ENCODE measurements at regions not wholly inside any gene's neighbourhood (a gene's known extent, or its start where the extent isn't known, plus 50 kb on each side); places are given as distances from the start of the nearest gene placed in this dataset.

DNA sequence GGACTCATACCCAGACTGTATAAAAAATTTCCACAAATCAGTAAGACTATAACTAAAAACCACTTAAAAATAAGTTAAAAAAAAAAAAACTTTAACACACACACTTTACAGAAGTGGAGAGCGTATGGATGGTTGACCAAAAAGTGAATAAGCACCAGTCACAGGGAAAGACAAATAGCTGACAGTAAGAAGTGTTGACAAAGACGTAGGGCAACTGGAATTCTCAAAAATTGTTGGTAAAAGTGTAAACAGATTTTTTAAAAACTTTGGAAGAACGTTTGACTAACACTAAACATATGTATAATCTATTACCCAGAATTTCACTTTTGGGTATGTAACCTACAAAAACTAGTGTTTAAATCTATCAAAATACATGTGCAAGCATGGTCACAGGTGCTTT is 73.7 kb downstream of the TMEM212 start:
- TF ChIP-seq POLR2A (IDR thresholded peaks at IDR 0.05), result no peak
- TF ChIP-seq, protein P1, sequence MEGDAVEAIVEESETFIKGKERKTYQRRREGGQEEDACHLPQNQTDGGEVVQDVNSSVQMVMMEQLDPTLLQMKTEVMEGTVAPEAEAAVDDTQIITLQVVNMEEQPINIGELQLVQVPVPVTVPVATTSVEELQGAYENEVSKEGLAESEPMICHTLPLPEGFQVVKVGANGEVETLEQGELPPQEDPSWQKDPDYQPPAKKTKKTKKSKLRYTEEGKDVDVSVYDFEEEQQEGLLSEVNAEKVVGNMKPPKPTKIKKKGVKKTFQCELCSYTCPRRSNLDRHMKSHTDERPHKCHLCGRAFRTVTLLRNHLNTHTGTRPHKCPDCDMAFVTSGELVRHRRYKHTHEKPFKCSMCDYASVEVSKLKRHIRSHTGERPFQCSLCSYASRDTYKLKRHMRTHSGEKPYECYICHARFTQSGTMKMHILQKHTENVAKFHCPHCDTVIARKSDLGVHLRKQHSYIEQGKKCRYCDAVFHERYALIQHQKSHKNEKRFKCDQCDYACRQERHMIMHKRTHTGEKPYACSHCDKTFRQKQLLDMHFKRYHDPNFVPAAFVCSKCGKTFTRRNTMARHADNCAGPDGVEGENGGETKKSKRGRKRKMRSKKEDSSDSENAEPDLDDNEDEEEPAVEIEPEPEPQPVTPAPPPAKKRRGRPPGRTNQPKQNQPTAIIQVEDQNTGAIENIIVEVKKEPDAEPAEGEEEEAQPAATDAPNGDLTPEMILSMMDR (IDR thresholded peaks at IDR 0.05), result no peak
